Body of pancreas (tissue), 4 donors: ENCODE measurements at regions not wholly inside any gene's neighbourhood (a gene's known extent, or its start where the extent isn't known, plus 50 kb on each side); places are given as distances from the start of the nearest gene placed in this dataset.

ENCODE experiments used
- POLR2A ChIP-seq, 3 donors: fragments of 450-650 bp; IDR thresholded peaks; one replicate each; pipeline ENCODE4 v1.6.1; 2016; ENCODE audit warnings: antibody characterized with exemption in 3 of 3, mild to moderate bottlenecking in 2 of 3
- TF ChIP-seq, protein P1 (sequence below), 7 experiments: fragments of 450-650 bp in 4 of 7; fragments of 200-600 bp in 3 of 7; sonication (generic) in 3 of 7; IDR thresholded peaks; one replicate each; pipeline ENCODE4 v1.5.1; 2016 to 2019; ENCODE audit warnings: antibody characterized with exemption in 7 of 7

DNA sequence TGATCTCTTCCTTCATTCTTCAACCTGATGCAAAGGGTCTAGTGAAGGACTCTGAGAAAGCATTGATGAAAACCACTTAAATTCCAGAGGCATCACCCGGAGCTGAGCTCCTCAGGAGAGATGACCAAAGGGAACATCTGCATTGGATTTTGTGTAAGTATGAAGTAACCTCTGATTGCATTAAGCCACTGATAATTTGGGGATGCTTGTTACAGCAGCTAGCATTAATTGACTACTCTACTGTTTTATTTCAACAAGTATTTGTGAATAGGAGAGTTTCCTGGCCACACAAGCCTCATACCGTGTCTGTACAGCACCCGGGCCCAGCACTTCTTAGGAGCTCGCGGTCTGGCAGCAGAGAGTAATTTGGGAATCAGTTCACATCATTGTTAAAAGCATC, 250.7 kb upstream of the POU3F1 start:
- TF ChIP-seq, protein P1, sequence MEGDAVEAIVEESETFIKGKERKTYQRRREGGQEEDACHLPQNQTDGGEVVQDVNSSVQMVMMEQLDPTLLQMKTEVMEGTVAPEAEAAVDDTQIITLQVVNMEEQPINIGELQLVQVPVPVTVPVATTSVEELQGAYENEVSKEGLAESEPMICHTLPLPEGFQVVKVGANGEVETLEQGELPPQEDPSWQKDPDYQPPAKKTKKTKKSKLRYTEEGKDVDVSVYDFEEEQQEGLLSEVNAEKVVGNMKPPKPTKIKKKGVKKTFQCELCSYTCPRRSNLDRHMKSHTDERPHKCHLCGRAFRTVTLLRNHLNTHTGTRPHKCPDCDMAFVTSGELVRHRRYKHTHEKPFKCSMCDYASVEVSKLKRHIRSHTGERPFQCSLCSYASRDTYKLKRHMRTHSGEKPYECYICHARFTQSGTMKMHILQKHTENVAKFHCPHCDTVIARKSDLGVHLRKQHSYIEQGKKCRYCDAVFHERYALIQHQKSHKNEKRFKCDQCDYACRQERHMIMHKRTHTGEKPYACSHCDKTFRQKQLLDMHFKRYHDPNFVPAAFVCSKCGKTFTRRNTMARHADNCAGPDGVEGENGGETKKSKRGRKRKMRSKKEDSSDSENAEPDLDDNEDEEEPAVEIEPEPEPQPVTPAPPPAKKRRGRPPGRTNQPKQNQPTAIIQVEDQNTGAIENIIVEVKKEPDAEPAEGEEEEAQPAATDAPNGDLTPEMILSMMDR (IDR thresholded peaks at IDR 0.05): no peak
- TF ChIP-seq POLR2A (IDR thresholded peaks at IDR 0.05): no peak
